Ecto neural progenitor cell (in vitro differentiated cells): ENCODE measurements at regions not wholly inside any gene's neighbourhood (a gene's known extent, or its start where the extent isn't known, plus 50 kb on each side); places are given as distances from the start of the nearest gene placed in this dataset.

Source experiments
- DNase-seq: peaks from one replicate; pipeline ENCODE4 v3.0.0-alpha.2; 2018; ENCODE audit warnings: low spot score

- DNase-seq, result no peak
Measured at GRCh38 chr15:39084674-39085530, 496.0 kb upstream of the THBS1 start.

- DNase-seq, result no peak
Measured at GRCh38 chr15:39086641-39087040, 494.2 kb upstream of the THBS1 start.

- DNase-seq, result no peak
Measured at GRCh38 chr15:39088156-39088555, 492.7 kb upstream of the THBS1 start.

GRCh38 chr15:39092354-39092753 lies 488.5 kb upstream of the THBS1 start:
- no peak for DNase-seq

GRCh38 chr15:39092761-39093160 lies 488.1 kb upstream of the THBS1 start:
- no peak for DNase-seq

- DNase-seq, result no peak
Measured at GRCh38 chr15:39094116-39094515, 486.8 kb upstream of the THBS1 start.

- no peak for DNase-seq
Measured at GRCh38 chr15:39095218-39095879, 485.5 kb upstream of the THBS1 start.

GRCh38 chr15:39096608-39097205 lies 484.2 kb upstream of the THBS1 start:
- DNase-seq, result no peak

- no peak for DNase-seq
Measured at GRCh38 chr15:39099524-39099923, 481.4 kb upstream of the THBS1 start.

- no peak for DNase-seq
Measured at GRCh38 chr15:39100106-39100660, 480.7 kb upstream of the THBS1 start.

GRCh38 chr15:39102431-39102830 lies 478.4 kb upstream of the THBS1 start:
- DNase-seq, result no peak

GRCh38 chr15:39106950-39107349 lies 473.9 kb upstream of the THBS1 start:
- DNase-seq, result no peak

GRCh38 chr15:39108021-39108420 lies 472.9 kb upstream of the THBS1 start:
- DNase-seq, result no peak

GRCh38 chr15:39110336-39110735 lies 470.5 kb upstream of the THBS1 start:
- no peak for DNase-seq

GRCh38 chr15:39110746-39111145 lies 470.1 kb upstream of the THBS1 start:
- DNase-seq, result no peak

- DNase-seq, result no peak
Measured at GRCh38 chr15:39113741-39114140, 467.1 kb upstream of the THBS1 start.

GRCh38 chr15:39114690-39115378 lies 466.0 kb upstream of the THBS1 start:
- DNase-seq, result no peak

GRCh38 chr15:39115379-39116057 lies 465.4 kb upstream of the THBS1 start:
- no peak for DNase-seq

- DNase-seq, result no peak
Measured at GRCh38 chr15:39118510-39118909, 462.4 kb upstream of the THBS1 start.

GRCh38 chr15:39124155-39124552 lies 456.7 kb upstream of the THBS1 start:
- DNase-seq, result no peak

- no peak for DNase-seq
Measured at GRCh38 chr15:39124553-39125171, 456.2 kb upstream of the THBS1 start.
